GM21367 (cell line): ENCODE measurements at regions not wholly inside any gene's neighbourhood (a gene's known extent, or its start where the extent isn't known, plus 50 kb on each side); places are given as distances from the start of the nearest gene placed in this dataset.
"Not testable (repeated sequence)": the region's sequence is repeated elsewhere in the genome, so short reads cannot be mapped to it uniquely, and the experiment has no call there.

Experiments
- ATAC-seq: cut with Tn5 transposase; IDR thresholded peaks from one replicate; pipeline ENCODE4 v1.9.1; 2021; ENCODE audit not compliant: unreplicated experiment

- no peak for ATAC-seq
Observed at GRCh38 chr7:112540839-112541577, 60.2 kb downstream of the LSMEM1 start.

DNA sequence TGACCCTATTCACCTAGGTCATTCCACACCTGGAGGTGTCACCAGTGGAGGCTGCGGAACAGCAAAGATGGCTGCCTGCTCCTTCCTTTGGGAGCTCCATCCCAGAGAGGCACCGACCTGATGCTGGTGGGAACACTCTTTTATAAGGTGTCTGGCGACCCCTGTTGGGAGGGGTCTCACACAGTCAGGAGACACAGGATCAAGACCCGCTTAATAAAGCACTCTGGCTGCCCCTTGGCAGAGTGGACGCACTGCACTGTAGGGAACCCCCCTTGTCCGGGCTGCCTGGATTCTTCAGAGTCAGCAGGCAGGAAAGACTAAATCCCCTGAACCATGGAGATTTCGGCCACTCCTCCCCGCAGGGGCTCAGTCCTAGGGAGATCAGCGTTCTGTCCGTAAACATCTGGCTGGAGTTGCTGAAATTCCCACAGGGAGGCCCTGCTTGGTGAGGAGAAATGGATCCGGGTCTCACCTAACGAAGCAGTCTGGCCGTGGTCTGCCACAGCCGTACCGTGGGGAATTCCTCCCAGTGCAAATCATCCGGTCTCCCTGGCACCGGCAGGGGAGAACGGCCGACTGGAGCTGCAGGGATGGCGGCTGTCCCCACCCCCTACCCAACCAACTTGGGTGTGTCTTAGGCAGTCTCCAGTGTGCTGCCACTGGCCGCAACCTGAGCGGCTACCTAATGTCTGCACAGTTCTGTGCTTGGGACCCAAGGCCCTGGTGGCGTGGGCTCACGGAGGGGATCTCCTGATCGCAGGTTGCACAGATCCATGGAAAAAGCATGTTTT is 66.1 kb downstream of the LSMEM1 start:
- ATAC-seq: no peak

GRCh38 chr7:112547916-112548315 is 67.1 kb downstream of the LSMEM1 start:
- no peak for ATAC-seq

DNA sequence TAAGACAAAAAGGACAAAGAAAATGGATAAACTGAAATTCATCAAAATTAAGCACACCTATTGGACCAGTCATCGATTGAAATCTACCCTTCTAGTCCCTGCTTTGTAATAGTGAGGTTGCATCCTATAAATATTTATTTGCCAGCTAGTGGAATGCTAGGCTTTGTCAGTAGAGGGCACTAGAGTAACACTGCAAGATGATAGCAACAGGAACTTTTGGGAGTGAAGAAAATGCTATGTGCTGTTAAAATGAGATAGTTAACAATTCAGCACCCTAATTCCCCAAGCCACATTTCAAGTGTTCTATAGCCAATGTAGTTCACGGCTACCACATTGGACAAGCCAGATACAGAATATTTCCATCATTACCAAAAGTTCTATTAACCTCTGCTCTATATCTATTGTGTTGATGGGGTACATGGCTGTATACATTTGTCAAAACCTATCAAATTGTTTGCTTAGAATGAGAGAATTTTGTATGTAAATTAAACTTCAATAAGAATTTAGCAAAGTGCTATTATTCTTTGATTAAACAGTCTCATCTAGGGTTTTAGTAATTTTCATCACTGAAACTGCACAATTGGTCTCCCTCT is 69.8 kb downstream of the LSMEM1 start:
- ATAC-seq: peak; percentile 96

GRCh38 chr7:112551521-112551920 is 70.7 kb downstream of the LSMEM1 start:
- ATAC-seq: not testable (repeated sequence)

DNA sequence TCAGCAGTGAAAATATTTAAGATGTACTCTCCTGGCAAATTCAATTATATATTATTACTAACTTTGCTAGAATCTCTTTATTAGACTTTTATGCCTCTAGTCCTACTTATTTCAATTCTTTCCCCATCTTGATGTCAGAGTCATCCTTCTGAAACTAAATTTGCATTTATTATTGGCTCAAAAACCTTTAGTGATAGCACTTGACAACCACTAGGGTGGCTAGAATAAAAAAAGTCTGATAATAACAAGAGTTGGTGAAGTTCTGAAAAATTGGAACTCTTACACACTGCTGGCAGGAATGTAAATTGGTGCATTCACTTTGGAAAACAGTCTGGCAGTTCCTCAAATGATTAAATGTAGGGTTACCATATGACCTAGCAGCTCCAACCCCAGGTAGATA is 73.8 kb downstream of the LSMEM1 start:
- ATAC-seq: no peak

GRCh38 chr7:112556633-112557032 is 75.8 kb downstream of the LSMEM1 start:
- peak; percentile 94 for ATAC-seq

DNA sequence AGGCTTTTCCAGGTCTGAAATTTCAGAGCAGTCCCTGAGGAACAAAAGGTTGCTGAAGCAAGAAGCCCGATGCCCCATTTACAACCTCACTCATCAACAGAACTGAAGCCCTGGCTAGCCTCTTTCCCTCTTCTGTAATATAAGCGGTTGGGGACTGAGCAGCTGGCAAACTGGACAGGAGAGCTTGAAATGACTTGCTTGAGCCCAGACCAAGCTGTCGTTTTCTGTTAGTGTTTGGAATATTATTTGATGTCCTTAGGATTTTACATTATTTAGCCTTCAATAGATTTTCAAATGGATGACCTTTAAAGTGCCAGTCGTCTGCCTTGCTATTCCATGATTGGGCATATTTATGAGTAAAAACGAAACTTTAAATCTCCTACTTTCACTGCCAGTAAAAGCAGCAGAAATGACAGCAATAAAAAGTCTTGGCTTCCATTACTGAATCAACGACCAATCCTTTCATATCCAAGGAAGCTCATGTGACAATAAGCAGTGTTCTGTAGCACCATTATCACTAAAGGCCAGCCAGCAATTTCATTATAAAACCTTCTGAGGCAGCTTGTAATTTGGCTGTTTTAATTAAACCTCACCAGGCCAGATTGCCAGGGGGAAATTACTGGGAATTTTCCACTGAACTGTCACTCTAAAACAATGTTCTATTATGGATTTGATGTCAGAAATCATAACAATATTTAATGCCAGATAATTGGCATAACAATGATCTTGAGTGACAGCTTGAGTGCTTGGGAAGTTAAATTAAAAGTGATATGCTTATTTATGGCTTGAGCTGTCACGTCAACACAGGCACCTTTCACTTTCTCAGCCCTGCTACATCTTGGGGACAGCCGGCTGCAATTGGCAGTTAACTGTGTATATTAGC is 85.9 kb downstream of the LSMEM1 start:
- no peak for ATAC-seq

DNA sequence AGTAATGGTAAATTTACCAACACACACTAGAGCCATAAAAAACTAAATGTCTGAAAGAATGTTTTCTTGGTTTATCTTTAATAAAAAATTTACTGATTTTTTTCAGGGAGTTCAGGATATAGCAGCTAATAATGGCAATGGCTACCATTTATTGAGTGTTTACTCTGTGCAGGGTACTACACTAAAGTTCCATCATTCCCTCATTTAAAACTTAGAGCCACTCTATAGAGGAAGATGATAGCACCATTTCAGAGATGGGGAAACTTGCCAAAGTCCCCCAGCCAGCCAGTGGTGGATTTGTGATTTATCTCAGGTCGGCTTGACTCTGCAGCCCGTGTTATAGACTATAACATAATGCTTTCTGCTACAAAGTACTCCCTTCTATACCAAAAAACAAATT is 86.6 kb downstream of the LSMEM1 start:
- no peak for ATAC-seq

- no peak for ATAC-seq
Observed at GRCh38 chr7:112571852-112572607, 91.2 kb downstream of the LSMEM1 start.

- no peak for ATAC-seq
Observed at GRCh38 chr7:112572669-112573301, 92.0 kb downstream of the LSMEM1 start.

- no peak for ATAC-seq
Observed at GRCh38 chr7:112573302-112574039, 92.7 kb downstream of the LSMEM1 start.

DNA sequence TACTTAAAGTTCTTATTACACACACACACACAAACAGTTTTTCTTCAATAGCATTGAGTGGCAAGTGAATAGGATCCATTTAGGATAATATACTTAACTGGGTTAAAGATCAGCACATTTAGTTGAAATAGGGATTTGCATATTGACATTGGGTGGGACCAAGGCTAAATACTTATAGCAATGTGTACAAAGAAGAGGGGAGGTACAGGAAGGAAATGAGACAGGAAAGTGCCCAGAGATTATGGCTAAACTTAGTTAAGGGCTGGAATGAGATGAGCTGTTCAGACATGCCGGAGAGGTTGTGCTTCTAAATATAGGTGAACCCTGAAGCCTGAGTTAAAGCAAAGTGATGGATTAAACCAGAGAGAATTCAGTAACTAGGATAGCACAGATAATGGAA is 95.1 kb downstream of the LSMEM1 start:
- ATAC-seq: no peak

DNA sequence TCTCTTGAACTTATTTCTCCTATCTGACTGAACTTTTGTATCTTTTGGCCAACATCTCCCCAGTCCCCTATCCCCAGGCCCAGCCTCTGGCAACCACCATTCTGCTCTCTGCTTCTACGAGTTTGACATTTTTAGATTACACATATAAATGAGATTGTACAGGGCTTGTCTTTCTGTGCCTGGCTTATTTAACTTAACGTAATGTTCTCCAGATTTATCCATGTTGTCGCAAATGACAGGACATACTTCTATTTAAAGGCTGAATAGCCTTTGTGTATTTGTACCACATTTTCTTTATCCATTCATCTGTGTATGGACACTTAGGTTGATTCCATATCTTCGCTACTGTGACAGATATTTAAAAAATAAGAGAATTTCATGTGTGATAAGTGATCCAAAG is 98.6 kb downstream of the LSMEM1 start:
- no peak for ATAC-seq

DNA sequence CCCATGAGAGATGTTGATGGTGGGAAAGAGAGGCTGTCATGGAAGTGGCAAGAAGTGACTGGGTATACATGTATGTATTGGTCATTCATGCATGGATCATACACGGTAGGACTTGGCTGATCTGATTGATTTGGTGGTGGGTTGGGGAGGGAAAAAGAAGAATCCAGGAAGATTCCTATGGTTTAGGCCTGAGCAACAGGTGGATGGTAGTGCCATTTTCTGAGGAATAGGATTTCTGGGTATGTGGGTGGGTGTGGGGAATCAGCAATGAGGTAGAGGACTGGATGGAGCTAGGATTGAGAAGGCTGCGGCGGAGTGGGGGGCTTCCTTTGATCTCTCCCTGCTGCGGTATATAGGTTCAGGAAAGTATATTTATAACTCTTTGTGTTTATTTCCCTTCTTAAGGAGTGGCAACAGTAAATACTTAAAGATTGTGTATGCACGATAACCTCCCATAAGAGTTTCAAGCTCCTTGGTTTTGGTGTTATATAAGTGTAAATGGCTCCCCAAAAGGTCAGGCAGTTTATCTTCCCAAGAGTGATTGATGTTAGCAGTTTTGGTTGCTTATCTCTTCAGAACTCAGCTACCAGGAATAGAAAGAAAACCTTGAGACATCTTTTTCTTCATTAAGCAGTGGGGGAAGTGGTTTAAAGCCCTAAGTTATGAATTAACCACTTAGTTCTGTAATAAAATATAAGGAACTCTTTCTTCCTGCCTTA is 100.1 kb downstream of the LSMEM1 start:
- no peak for ATAC-seq

- ATAC-seq: no peak
Observed at GRCh38 chr7:112581529-112581928, 100.7 kb downstream of the LSMEM1 start.

- ATAC-seq: no peak
Observed at GRCh38 chr7:112584290-112584689, 103.5 kb downstream of the LSMEM1 start.

- no peak for ATAC-seq
Observed at GRCh38 chr7:112587504-112587903, 106.7 kb downstream of the LSMEM1 start.
